ENCODE measurements at regions not wholly inside any gene's neighbourhood (a gene's known extent, or its start where the extent isn't known, plus 50 kb on each side); places are given as distances from the start of the nearest gene placed in this dataset.

DNA sequence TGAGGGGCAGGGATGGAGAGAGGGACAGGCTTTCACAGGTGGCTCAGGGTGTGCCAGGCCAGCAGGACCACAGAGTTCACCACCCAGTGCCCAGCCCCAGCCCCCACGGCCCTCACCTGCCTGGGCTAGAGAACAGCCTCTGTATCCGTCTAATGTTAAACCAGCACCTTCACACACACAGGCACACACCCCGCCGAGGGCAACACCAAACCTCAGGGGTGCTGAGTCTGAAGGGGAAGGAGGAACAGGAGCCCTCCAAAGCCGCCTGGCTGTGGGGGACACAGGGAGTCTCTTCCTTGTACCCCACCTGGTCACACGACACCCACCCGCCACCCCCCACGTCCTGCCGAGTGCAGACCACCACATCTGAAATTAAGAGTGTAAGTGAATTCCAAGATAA, 205.8 kb upstream of the SALL3 start:
- no peaks in the 10 kb centered on the region for H3K79me2 ChIP-seq (ENCODE audit: insufficient read depth, low read length)
- ATAC-seq (ENCODE audit: insufficient read depth, low read depth) (no peak), DNase-seq (no peak)
- no peaks in the 10 kb centered on the region for H3K4me1 ChIP-seq (ENCODE audit: insufficient read depth, low read length)
- no peak overlapping the region for H3K27ac ChIP-seq (ENCODE audit: low read length)
- no peaks in the 10 kb centered on the region for H3K36me3 ChIP-seq (ENCODE audit: insufficient read depth, low read length)
- H4K20me1 ChIP-seq (ENCODE audit: insufficient read depth, low read length), result no peaks in the 10 kb centered on the region
- H3K27me3 ChIP-seq (ENCODE audit: insufficient read depth, low read length, poor library complexity), result no peaks in the 10 kb centered on the region
- H3K4me3 ChIP-seq (ENCODE audit: low read depth in 1 of 2, low read length in 2 of 2), result no peak overlapping the region
- TF ChIP-seq, protein P1, sequence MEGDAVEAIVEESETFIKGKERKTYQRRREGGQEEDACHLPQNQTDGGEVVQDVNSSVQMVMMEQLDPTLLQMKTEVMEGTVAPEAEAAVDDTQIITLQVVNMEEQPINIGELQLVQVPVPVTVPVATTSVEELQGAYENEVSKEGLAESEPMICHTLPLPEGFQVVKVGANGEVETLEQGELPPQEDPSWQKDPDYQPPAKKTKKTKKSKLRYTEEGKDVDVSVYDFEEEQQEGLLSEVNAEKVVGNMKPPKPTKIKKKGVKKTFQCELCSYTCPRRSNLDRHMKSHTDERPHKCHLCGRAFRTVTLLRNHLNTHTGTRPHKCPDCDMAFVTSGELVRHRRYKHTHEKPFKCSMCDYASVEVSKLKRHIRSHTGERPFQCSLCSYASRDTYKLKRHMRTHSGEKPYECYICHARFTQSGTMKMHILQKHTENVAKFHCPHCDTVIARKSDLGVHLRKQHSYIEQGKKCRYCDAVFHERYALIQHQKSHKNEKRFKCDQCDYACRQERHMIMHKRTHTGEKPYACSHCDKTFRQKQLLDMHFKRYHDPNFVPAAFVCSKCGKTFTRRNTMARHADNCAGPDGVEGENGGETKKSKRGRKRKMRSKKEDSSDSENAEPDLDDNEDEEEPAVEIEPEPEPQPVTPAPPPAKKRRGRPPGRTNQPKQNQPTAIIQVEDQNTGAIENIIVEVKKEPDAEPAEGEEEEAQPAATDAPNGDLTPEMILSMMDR (IDR thresholded peaks at IDR 0.05; ENCODE audit: borderline replicate concordance, extremely low read depth, low read length, poor library complexity, severe bottlenecking), result no peak
- TF ChIP-seq EZH2 (IDR thresholded peaks at IDR 0.05; ENCODE audit: borderline replicate concordance, low read depth, low read length, severe bottlenecking), result no peak
- H3K9ac ChIP-seq (ENCODE audit: low read depth, low read length), result no peak overlapping the region
- H3K4me2 ChIP-seq (ENCODE audit: insufficient read depth, low read length), result no peak overlapping the region
- H2AFZ ChIP-seq (ENCODE audit: low read depth, low read length), result no peak overlapping the region
- no peaks in the 10 kb centered on the region for H3K9me3 ChIP-seq (ENCODE audit: insufficient read depth, low read length, severe bottlenecking)

DNA sequence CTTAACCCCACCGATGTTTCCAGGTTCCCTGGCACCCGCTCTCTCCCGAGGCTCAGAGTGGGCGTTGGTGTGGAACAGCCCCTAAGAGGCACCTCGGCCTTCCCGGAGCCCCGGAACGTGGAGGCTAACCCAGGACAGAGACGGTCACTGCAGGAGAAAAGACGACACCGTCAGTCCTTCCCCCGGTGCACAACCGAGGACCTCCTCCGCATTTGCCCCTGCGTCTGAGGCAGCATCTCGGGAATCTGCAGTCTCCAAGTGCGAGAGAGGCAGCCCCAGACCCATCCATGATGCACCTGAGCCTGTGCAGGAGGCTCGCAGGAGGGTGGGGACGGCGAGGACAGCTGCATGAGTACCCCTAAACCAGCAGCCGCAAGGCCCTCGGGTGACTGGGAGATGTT, 204.9 kb upstream of the SALL3 start:
- Histone ChIP-seq H4K20me1 (ENCODE audit: insufficient read depth, low read length) (no peaks in the 10 kb centered on the region), H3K27ac (ENCODE audit: low read length) (no peak overlapping the region), H3K27me3 (ENCODE audit: insufficient read depth, low read length, poor library complexity) (no peaks in the 10 kb centered on the region), H3K79me2 (ENCODE audit: insufficient read depth, low read length) (no peaks in the 10 kb centered on the region), H3K9ac (ENCODE audit: low read depth, low read length) (no peak overlapping the region), H3K9me3 (ENCODE audit: insufficient read depth, low read length, severe bottlenecking) (no peaks in the 10 kb centered on the region), H3K4me1 (ENCODE audit: insufficient read depth, low read length) (no peaks in the 10 kb centered on the region), H3K4me3 (ENCODE audit: low read depth in 1 of 2, low read length in 2 of 2) (no peak overlapping the region), H3K36me3 (ENCODE audit: insufficient read depth, low read length) (no peaks in the 10 kb centered on the region), H2AFZ (ENCODE audit: low read depth, low read length) (no peak overlapping the region), H3K4me2 (ENCODE audit: insufficient read depth, low read length) (no peak overlapping the region)
- DNase-seq (no peak), ATAC-seq (ENCODE audit: insufficient read depth, low read depth) (no peak)
- TF ChIP-seq EZH2 (IDR thresholded peaks at IDR 0.05; ENCODE audit: borderline replicate concordance, low read depth, low read length, severe bottlenecking), result no peak
- TF ChIP-seq, protein P1 (IDR thresholded peaks at IDR 0.05; ENCODE audit: borderline replicate concordance, extremely low read depth, low read length, poor library complexity, severe bottlenecking), result no peak

DNA sequence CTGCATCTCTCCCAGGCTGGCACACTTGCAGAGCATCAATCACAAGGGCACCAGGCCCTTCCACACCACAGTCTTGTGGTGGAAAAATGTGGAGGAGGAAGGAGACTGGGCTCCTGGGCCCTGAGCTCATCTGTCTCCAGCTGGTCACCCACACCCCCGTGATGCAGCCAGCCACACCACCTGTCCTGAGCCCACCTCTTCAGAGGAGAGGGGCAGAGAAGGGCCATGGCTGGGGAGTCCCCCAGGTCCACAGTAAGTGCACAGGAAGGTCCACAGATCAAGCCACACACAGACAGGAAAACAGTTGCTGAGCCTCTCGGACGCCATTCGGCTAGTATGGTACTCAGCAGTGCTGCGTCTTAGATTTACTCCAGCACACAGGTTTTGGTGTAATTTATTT, 203.5 kb upstream of the SALL3 start:
- no peaks in the 10 kb centered on the region for H3K36me3 ChIP-seq (ENCODE audit: insufficient read depth, low read length)
- H3K9ac ChIP-seq (ENCODE audit: low read depth, low read length), result no peak overlapping the region
- no peak for ATAC-seq (ENCODE audit: insufficient read depth, low read depth)
- H3K4me1 ChIP-seq (ENCODE audit: insufficient read depth, low read length), result no peaks in the 10 kb centered on the region
- H2AFZ ChIP-seq (ENCODE audit: low read depth, low read length), result no peak overlapping the region
- H3K79me2 ChIP-seq (ENCODE audit: insufficient read depth, low read length), result no peaks in the 10 kb centered on the region
- no peak overlapping the region for H3K4me3 ChIP-seq (ENCODE audit: low read depth in 1 of 2, low read length in 2 of 2)
- H3K4me2 ChIP-seq (ENCODE audit: insufficient read depth, low read length), result no peak overlapping the region
- no peak overlapping the region for H3K27ac ChIP-seq (ENCODE audit: low read length)
- no peaks in the 10 kb centered on the region for H4K20me1 ChIP-seq (ENCODE audit: insufficient read depth, low read length)
- DNase-seq, result no peak
- TF ChIP-seq, protein P1 (IDR thresholded peaks at IDR 0.05; ENCODE audit: borderline replicate concordance, extremely low read depth, low read length, poor library complexity, severe bottlenecking), result no peak
- no peak for TF ChIP-seq EZH2 (IDR thresholded peaks at IDR 0.05; ENCODE audit: borderline replicate concordance, low read depth, low read length, severe bottlenecking)
- no peaks in the 10 kb centered on the region for H3K27me3 ChIP-seq (ENCODE audit: insufficient read depth, low read length, poor library complexity)
- no peaks in the 10 kb centered on the region for H3K9me3 ChIP-seq (ENCODE audit: insufficient read depth, low read length, severe bottlenecking)

DNA sequence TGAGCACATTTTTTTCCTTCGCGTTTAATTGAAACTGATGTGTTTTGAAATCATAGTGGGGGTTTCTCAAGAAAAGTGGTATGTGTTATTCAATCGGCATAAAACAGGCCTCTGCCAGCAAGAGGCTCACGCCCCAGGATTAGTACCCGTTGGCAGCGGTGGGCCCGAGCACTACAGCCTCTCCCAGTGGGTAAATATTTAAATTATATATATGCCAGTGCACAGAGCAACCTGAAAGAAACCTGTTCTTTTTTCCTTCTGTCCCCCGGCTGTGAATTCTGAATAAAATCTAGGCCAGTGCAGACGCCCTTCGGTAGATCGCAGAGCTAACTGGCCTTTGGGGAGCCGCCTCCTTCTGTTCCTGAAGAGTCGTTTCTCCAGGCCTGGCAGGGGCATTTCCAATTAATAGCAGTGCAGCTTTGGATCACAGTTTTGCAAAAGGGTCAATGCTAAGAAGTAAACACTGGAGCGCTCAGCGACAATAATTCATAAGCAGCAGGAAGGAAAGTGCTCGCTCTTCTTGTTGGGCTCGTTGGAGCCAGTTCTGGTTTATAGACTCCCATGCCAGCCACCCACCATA, 202.8 kb upstream of the SALL3 start:
- Histone ChIP-seq H3K4me1 (ENCODE audit: insufficient read depth, low read length) (no peaks in the 10 kb centered on the region), H3K27ac (ENCODE audit: low read length) (no peak overlapping the region), H2AFZ (ENCODE audit: low read depth, low read length) (no peak overlapping the region), H4K20me1 (ENCODE audit: insufficient read depth, low read length) (no peaks in the 10 kb centered on the region), H3K4me3 (ENCODE audit: low read depth in 1 of 2, low read length in 2 of 2) (no peak overlapping the region), H3K4me2 (ENCODE audit: insufficient read depth, low read length) (no peak overlapping the region), H3K79me2 (ENCODE audit: insufficient read depth, low read length) (no peaks in the 10 kb centered on the region), H3K27me3 (ENCODE audit: insufficient read depth, low read length, poor library complexity) (no peaks in the 10 kb centered on the region), H3K9ac (ENCODE audit: low read depth, low read length) (no peak overlapping the region), H3K9me3 (ENCODE audit: insufficient read depth, low read length, severe bottlenecking) (no peaks in the 10 kb centered on the region), H3K36me3 (ENCODE audit: insufficient read depth, low read length) (no peaks in the 10 kb centered on the region)
- no peak for TF ChIP-seq EZH2 (IDR thresholded peaks at IDR 0.05; ENCODE audit: borderline replicate concordance, low read depth, low read length, severe bottlenecking)
- TF ChIP-seq, protein P1 (IDR thresholded peaks at IDR 0.05; ENCODE audit: borderline replicate concordance, extremely low read depth, low read length, poor library complexity, severe bottlenecking), result no peak
- DNase-seq, result no peak
- no peak for ATAC-seq (ENCODE audit: insufficient read depth, low read depth)

Measured in DND-41 (cell line).